Esophagus muscularis mucosa (tissue), 4 donors: ENCODE measurements at regions not wholly inside any gene's neighbourhood (a gene's known extent, or its start where the extent isn't known, plus 50 kb on each side); places are given as distances from the start of the nearest gene placed in this dataset.

ENCODE experiments used
- DNase-seq: peaks from one replicate; pipeline ENCODE4 v3.0.0-alpha.2; 2017; ENCODE audit errors: extremely low spot score
- H3K27ac ChIP-seq, 4 donors: fragments of 200-600 bp; sonication (generic); replicated peaks in 1 of 4; 1 replicate in 3 of 4; 2 replicates in 1 of 4; pipeline ENCODE4 v1.5.1; 2016 to 2019; ENCODE audit warnings: mild to moderate bottlenecking in 1 of 4
- H3K27me3 ChIP-seq, 4 donors: fragments of 200-600 bp; sonication (generic); one replicate each; pipeline versions ENCODE4 v1.5.1 to v1.6.0; 2016 to 2019
- H3K36me3 ChIP-seq, 4 donors: fragments of 200-600 bp; sonication (generic); one replicate each; pipeline ENCODE4 v1.5.1; 2016 to 2019
- H3K4me1 ChIP-seq, 4 donors: fragments of 200-600 bp; sonication (generic); one replicate each; pipeline ENCODE4 v1.5.1; 2016 to 2019
- H3K4me3 ChIP-seq, 4 donors: fragments of 200-600 bp; sonication (generic); 1 replicate in 2 of 4; 2 replicates in 2 of 4; pipeline ENCODE4 v1.5.1; 2016 to 2019; ENCODE audit warnings: mild to moderate bottlenecking in 4 of 4, moderate library complexity in 1 of 4
- H3K9me3 ChIP-seq, 4 donors: fragments of 200-600 bp; sonication (generic); 1 replicate in 3 of 4; 2 replicates in 1 of 4; pipeline ENCODE4 v1.5.1; 2016 to 2019
- EP300 ChIP-seq: sonication (generic); formaldehyde crosslinking; IDR thresholded peaks from one replicate; pipeline ENCODE4 v1.6.1; 2017; ENCODE audit warnings: antibody characterized with exemption
- POLR2A ChIP-seq: fragments of 450-650 bp; IDR thresholded peaks from one replicate; pipeline ENCODE4 v1.6.1; 2017; ENCODE audit warnings: antibody characterized with exemption, moderate library complexity, mild to moderate bottlenecking, low read depth
- POLR2AphosphoS5 ChIP-seq, 2 donors: sonication (generic); formaldehyde crosslinking; IDR thresholded peaks; one replicate each; pipeline ENCODE4 v1.6.1; 2017; ENCODE audit warnings: antibody characterized with exemption in 2 of 2
- WGBS: methylation state at CpG from one replicate; pipeline ENCODE4 v1.1.5; 2018; 5-methylcytosine and 5-hydroxymethylcytosine counted together
- intact Hi-C: fragments of 100-400 bp; cut with DNase I; formaldehyde crosslinking; loops from one replicate; pipeline ENCODE4 v1.15.1; 2023
- TF ChIP-seq, protein P1 (sequence below), 3 experiments: fragments of 200-600 bp in 2 of 3; fragments of 450-650 bp in 1 of 3; sonication (generic) in 2 of 3; IDR thresholded peaks; one replicate each; pipeline ENCODE4 v1.5.1; 2017 to 2019; ENCODE audit warnings: antibody characterized with exemption in 3 of 3, mild to moderate bottlenecking in 2 of 3, moderate library complexity in 1 of 3

DNA sequence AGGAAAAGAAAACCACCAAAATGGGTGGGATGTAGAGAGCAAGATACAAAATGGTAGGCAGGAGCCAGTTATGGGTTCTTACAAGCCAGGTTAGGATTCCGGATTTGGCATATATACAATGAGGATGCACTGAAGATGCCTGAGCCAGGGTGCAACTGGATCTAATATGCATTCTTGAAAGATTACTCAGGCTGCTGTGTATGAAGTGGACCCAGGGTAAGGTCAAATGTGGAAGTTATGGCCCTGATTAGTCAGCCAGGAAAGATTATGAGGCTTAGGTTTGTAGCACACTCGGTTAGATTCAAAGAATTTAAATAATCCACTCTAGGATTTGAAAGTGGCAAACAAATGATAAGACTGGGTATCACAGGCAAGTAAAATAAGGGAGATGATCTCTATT is 1750.7 kb upstream of the FLRT2 start:
- 62% methylated on average over 2 of the region's 2 CpGs for WGBS
- intact Hi-C loops: no loop called here

DNA sequence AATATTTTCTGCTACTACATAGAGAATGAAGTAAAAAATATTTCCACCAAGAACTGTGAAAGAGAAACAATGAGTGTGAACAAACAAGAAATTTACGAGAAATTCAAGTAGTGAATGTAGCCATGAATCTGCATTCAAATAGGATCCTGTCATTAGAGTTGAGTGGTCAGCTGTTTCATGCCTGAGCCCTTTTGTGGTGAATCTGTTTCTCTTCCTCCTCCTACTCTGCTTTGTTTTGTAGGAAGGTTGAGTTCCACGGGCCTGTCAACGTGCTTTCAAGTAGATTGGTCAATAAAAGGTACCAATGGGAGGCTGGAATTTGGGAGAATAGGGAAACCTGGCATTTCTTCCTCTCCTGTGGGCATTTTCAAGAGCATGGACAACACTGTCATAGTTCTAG is 1749.6 kb upstream of the FLRT2 start:
- no peak for DNase-seq
- TF ChIP-seq POLR2A: no peak
- no peak for TF ChIP-seq POLR2AphosphoS5 (IDR thresholded peaks at IDR 0.05)
- TF ChIP-seq, protein P1, sequence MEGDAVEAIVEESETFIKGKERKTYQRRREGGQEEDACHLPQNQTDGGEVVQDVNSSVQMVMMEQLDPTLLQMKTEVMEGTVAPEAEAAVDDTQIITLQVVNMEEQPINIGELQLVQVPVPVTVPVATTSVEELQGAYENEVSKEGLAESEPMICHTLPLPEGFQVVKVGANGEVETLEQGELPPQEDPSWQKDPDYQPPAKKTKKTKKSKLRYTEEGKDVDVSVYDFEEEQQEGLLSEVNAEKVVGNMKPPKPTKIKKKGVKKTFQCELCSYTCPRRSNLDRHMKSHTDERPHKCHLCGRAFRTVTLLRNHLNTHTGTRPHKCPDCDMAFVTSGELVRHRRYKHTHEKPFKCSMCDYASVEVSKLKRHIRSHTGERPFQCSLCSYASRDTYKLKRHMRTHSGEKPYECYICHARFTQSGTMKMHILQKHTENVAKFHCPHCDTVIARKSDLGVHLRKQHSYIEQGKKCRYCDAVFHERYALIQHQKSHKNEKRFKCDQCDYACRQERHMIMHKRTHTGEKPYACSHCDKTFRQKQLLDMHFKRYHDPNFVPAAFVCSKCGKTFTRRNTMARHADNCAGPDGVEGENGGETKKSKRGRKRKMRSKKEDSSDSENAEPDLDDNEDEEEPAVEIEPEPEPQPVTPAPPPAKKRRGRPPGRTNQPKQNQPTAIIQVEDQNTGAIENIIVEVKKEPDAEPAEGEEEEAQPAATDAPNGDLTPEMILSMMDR (IDR thresholded peaks at IDR 0.05): no peak
- TF ChIP-seq EP300: no peak
- H3K27me3 ChIP-seq: no peaks in the 10 kb centered on the region
- no peaks in the 10 kb centered on the region for H3K36me3 ChIP-seq
- H3K4me1 ChIP-seq: no peaks in the 10 kb centered on the region
- WGBS: 93% methylated on average over 3 of the region's 3 CpGs
- H3K4me3 ChIP-seq: no peak overlapping the region
- H3K27ac ChIP-seq: no peak overlapping the region
- no peaks in the 10 kb centered on the region for H3K9me3 ChIP-seq
- intact Hi-C loops: no loop called here

More for the DNA sequence above, 1750.7 kb upstream of the FLRT2 start:
- Histone ChIP-seq H3K4me3 (no peak overlapping the region), H3K27me3 (no peaks in the 10 kb centered on the region), H3K36me3 (no peaks in the 10 kb centered on the region), H3K27ac (no peak overlapping the region), H3K4me1 (no peaks in the 10 kb centered on the region), H3K9me3 (no peaks in the 10 kb centered on the region)
- DNase-seq: no peak
- TF ChIP-seq POLR2A (no peak), POLR2AphosphoS5 (IDR thresholded peaks at IDR 0.05) (no peak), EP300 (no peak)
- TF ChIP-seq, protein P1 (IDR thresholded peaks at IDR 0.05): no peak

DNA sequence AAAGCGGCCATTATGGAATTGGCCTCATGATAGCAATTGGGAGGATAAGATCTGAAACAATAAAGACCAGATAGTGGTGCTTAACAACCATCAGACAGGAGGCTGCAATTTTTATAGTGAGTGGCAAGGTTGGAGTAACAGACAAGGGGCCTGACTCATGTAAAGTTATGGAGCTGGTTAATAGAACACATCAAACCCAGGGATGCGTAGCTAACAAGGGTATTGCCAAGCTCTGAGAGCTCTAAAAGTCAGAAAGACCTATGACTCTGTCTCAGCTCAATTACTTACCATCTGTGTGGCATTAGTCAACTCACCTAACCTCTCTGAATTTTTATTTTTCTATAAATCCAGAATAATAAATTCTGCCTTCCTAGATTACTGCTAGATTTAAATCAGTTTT is 1731.5 kb upstream of the FLRT2 start:
- Histone ChIP-seq H3K27ac (no peak overlapping the region), H3K36me3 (no peaks in the 10 kb centered on the region), H3K4me1 (no peaks in the 10 kb centered on the region), H3K4me3 (no peak overlapping the region), H3K9me3 (no peaks in the 10 kb centered on the region), H3K27me3 (no peaks in the 10 kb centered on the region)
- 85% methylated on average over 2 of the region's 2 CpGs for WGBS
- TF ChIP-seq EP300 (no peak), POLR2AphosphoS5 (IDR thresholded peaks at IDR 0.05) (no peak), POLR2A (no peak)
- TF ChIP-seq, protein P1 (IDR thresholded peaks at IDR 0.05): no peak
- intact Hi-C loops: no loop called here
- no peak for DNase-seq

DNA sequence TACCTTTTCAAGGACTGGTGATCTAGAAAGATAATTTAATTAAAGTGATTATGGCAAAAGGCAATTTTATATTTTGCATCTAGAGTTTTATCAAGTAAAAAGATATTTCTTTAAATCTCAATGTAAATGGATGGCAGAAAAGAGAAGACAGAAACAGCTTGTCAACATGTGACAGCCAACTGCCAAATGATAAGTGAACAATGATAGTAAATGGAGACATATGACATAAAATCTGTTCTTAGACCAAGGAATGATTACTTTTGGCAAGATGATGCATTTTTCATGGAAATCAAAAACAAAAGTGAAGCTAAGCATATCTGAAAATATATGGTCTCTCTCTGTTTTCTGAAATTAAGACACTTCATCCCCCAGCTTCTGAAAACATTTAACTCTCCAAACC is 1730.7 kb upstream of the FLRT2 start:
- Histone ChIP-seq H3K27ac (no peak overlapping the region), H3K36me3 (no peaks in the 10 kb centered on the region), H3K4me1 (no peaks in the 10 kb centered on the region), H3K9me3 (no peaks in the 10 kb centered on the region), H3K4me3 (no peak overlapping the region), H3K27me3 (no peaks in the 10 kb centered on the region)
- intact Hi-C loops: no loop called here
- TF ChIP-seq EP300 (no peak), POLR2A (no peak), POLR2AphosphoS5 (IDR thresholded peaks at IDR 0.05) (no peak)
- TF ChIP-seq, protein P1 (IDR thresholded peaks at IDR 0.05): no peak
- DNase-seq: no peak

DNA sequence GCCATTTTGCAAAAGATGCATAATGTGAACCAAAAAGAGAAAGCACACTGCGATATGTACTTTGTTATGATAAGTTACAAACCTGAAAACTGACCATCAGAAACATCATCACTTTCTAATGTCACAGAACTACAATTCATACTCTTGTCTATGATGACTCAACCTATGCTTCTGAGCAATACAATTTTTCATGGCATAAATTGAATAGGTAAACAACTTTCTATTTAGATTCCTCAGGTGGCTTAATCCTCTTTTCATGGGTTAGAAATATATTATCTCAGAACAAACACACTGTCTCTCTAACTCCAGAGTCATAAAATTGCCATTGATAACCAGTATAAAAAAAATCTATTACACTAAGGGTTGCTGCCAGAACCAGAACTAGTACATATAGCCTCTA is 1715.0 kb upstream of the FLRT2 start:
- H3K4me1 ChIP-seq: no peaks in the 10 kb centered on the region
- H3K36me3 ChIP-seq: no peaks in the 10 kb centered on the region
- H3K9me3 ChIP-seq: no peaks in the 10 kb centered on the region
- no peaks in the 10 kb centered on the region for H3K27me3 ChIP-seq
- no peak overlapping the region for H3K27ac ChIP-seq
- WGBS: 93% methylated on average over 1 of the region's 1 CpG
- TF ChIP-seq POLR2A (no peak), EP300 (no peak), POLR2AphosphoS5 (IDR thresholded peaks at IDR 0.05) (no peak)
- TF ChIP-seq, protein P1 (IDR thresholded peaks at IDR 0.05): no peak
- H3K4me3 ChIP-seq: no peak overlapping the region
- DNase-seq: no peak
- intact Hi-C loops: no loop called here
